B cell (primary cell): ENCODE measurements at regions not wholly inside any gene's neighbourhood (a gene's known extent, or its start where the extent isn't known, plus 50 kb on each side); places are given as distances from the start of the nearest gene placed in this dataset.

Experiments
- ATAC-seq: fragments of 200-7000 bp; cut with Tn5 transposase; one replicate; pipeline ENCODE4 v1.10.0; 2021; ENCODE audit warnings: low read depth, mild to moderate bottlenecking, moderate number of reproducible peaks, moderate library complexity
- CTCF ChIA-PET: fragments of 350-600 bp; sonication (Branson Sonifier 250); formaldehyde crosslinking; loops from one replicate; lab custom pipeline; 2021; ENCODE audit warnings: antibody characterized with exemption, inconsistent platforms; lab: Charles Lee
- POLR2A ChIA-PET: fragments of 350-600 bp; sonication (Branson Sonifier 250); formaldehyde crosslinking; loops from one replicate; lab custom pipeline; 2021; ENCODE audit warnings: antibody characterized with exemption; lab: Charles Lee
- DNase-seq: peaks from one replicate; pipeline ENCODE4 v3.0.0; 2013
- H2AFZ ChIP-seq: 2 replicates; pipeline ENCODE4 v1.6.1; 2012; ENCODE audit warnings: mild to moderate bottlenecking, low read depth, low read length; ENCODE audit not compliant: insufficient read depth, poor library complexity, severe bottlenecking
- H3K27ac ChIP-seq, 2 donors: 1 replicate in 1 of 2; 2 replicates in 1 of 2; pipeline ENCODE4 v1.5.1; 2012 to 2013; ENCODE audit warnings: low read length in 2 of 2, mild to moderate bottlenecking in 2 of 2, moderate library complexity in 1 of 2
- H3K27me3 ChIP-seq, 4 experiments: fragments of 200-600 bp in 1 of 4; sonication (generic) in 1 of 4; replicated peaks in 1 of 4; 1 replicate in 2 of 4; 2 replicates in 2 of 4; pipeline versions ENCODE4 v1.6.1 to v1.7.0; 2013 to 2016; ENCODE audit warnings: low read length in 3 of 4, mild to moderate bottlenecking in 2 of 4, mixed read lengths in 1 of 4, moderate library complexity in 1 of 4; ENCODE audit not compliant: insufficient read depth in 4 of 4, control insufficient read depth in 3 of 4; ENCODE audit errors: control extremely low read depth in 1 of 4
- H3K36me3 ChIP-seq, 2 experiments: replicated peaks in 1 of 2; 1 replicate in 1 of 2; 2 replicates in 1 of 2; pipeline versions ENCODE4 v1.6.1 to v1.7.1; 2013; ENCODE audit warnings: low read length in 1 of 2; ENCODE audit not compliant: insufficient read depth in 2 of 2, control insufficient read depth in 1 of 2; ENCODE audit errors: control extremely low read depth in 1 of 2, extremely low read depth in 1 of 2
- H3K4me1 ChIP-seq, 2 donors: fragments of 200-600 bp in 1 of 2; sonication (generic) in 1 of 2; 1 replicate in 1 of 2; 2 replicates in 1 of 2; pipeline versions ENCODE4 v1.5.1 to v1.6.1; 2013 to 2017; ENCODE audit warnings: low read length in 2 of 2; ENCODE audit not compliant: control insufficient read depth in 2 of 2, insufficient read depth in 2 of 2
- H3K4me2 ChIP-seq: replicated peaks from 2 replicates; pipeline ENCODE3; 2012; ENCODE audit warnings: mild to moderate bottlenecking, low read depth, low read length; ENCODE audit not compliant: poor library complexity, severe bottlenecking
- H3K4me3 ChIP-seq, 5 experiments: fragments of 200-600 bp in 1 of 5; sonication (generic) in 1 of 5; 1 replicate in 3 of 5; 2 replicates in 2 of 5; pipeline versions ENCODE4 v1.5.1 to v1.7.0; 2011 to 2016; ENCODE audit warnings: low read length in 4 of 5, mild to moderate bottlenecking in 4 of 5, low read depth in 2 of 5, control low read depth in 1 of 5, moderate library complexity in 1 of 5; ENCODE audit not compliant: insufficient read depth in 1 of 5; ENCODE audit errors: control extremely low read depth in 1 of 5, extremely low read depth in 1 of 5
- H3K79me2 ChIP-seq: fragments of 200-600 bp; sonication (generic); one replicate; pipeline ENCODE4 v1.6.0; 2016; ENCODE audit warnings: low read length; ENCODE audit not compliant: control insufficient read depth, insufficient read depth
- H3K9ac ChIP-seq: fragments of 200-600 bp; sonication (generic); 2 replicates; pipeline ENCODE4 v1.6.1; 2017; ENCODE audit warnings: mild to moderate bottlenecking, low read length, moderate library complexity
- H3K9me3 ChIP-seq, 3 donors: one replicate each; pipeline versions ENCODE4 v1.6.1 to v1.7.1; 2013; ENCODE audit warnings: low read length in 2 of 3; ENCODE audit not compliant: control insufficient read depth in 2 of 3, insufficient read depth in 1 of 3; ENCODE audit errors: control extremely low read depth in 1 of 3
- H4K20me1 ChIP-seq: 2 replicates; pipeline ENCODE4 v1.6.0; 2012; ENCODE audit warnings: mild to moderate bottlenecking, low read length; ENCODE audit not compliant: insufficient read depth, control insufficient read depth, poor library complexity, severe bottlenecking
- H3K27ac Mint-ChIP-seq: one replicate; pipeline ENCODE4 v1.8.0; 2021; ENCODE audit warnings: mixed read lengths
- H3K27me3 Mint-ChIP-seq: one replicate; pipeline ENCODE4 v1.8.0; 2021; ENCODE audit warnings: mixed read lengths
- H3K4me1 Mint-ChIP-seq: one replicate; pipeline ENCODE4 v1.8.0; 2021; ENCODE audit warnings: mixed read lengths
- H3K4me3 Mint-ChIP-seq: one replicate; pipeline ENCODE4 v1.8.0; 2021; ENCODE audit warnings: mixed read lengths
- H3K9me3 Mint-ChIP-seq: one replicate; pipeline ENCODE4 v1.8.0; 2022; ENCODE audit warnings: mixed read lengths; ENCODE audit not compliant: insufficient read depth
- CTCF ChIP-seq: fragments of 200-600 bp; IDR thresholded peaks from one replicate; pipeline ENCODE4 v1.8.0; 2022; ENCODE audit warnings: antibody characterized with exemption, mild to moderate bottlenecking
- EZH2 ChIP-seq: IDR thresholded peaks from 2 replicates; pipeline ENCODE4 v1.6.1; 2012; ENCODE audit warnings: borderline replicate concordance, low read depth, mild to moderate bottlenecking, moderate library complexity, low read length; ENCODE audit not compliant: insufficient read depth, poor library complexity, severe bottlenecking
- WGBS: methylation state at CpG from one replicate; pipeline ENCODE4 v1.1.5; 2013; ENCODE audit warnings: missing lambda C conversion rate; ENCODE audit not compliant: insufficient coverage; 5-methylcytosine and 5-hydroxymethylcytosine counted together
- intact Hi-C: fragments of 100-400 bp; cut with micrococcal nuclease; formaldehyde crosslinking; loops from one replicate; pipeline ENCODE4 v1.10.0; 2022

- Mint-ChIP-seq H3K27ac (no peak overlapping the region), H3K27me3 (no peaks in the 10 kb centered on the region), H3K4me1 (no peaks in the 10 kb centered on the region), H3K4me3 (no peak overlapping the region), H3K9me3 (no peaks in the 10 kb centered on the region)
- POLR2A ChIA-PET = no interaction called here
- CTCF ChIA-PET = no interaction called here
- H4K20me1 ChIP-seq = no peaks in the 10 kb centered on the region
- H3K4me2 ChIP-seq = no peak overlapping the region
- no peaks in the 10 kb centered on the region for H3K4me1 ChIP-seq
- H3K79me2 ChIP-seq = no peaks in the 10 kb centered on the region
- peaks cover 0 to 3% (median 0%) of the 10 kb centered on the region in 3 donors for H3K9me3 ChIP-seq
- DNase-seq = no peak
- no peak overlapping the region for H3K27ac ChIP-seq
- intact Hi-C loops = no loop called here
- ATAC-seq = no peak
- H3K27me3 ChIP-seq = no peaks in the 10 kb centered on the region
- no peaks in the 10 kb centered on the region for H3K36me3 ChIP-seq
- H3K9ac ChIP-seq = no peak overlapping the region
- no peak overlapping the region for H2AFZ ChIP-seq
- TF ChIP-seq CTCF = no peak
- no peak for TF ChIP-seq EZH2
- no peak overlapping the region for H3K4me3 ChIP-seq
Measured at GRCh38 chr2:129285012-129285411, 694.5 kb upstream of the RAB6C start.

GRCh38 chr2:129293326-129293725 lies 686.1 kb upstream of the RAB6C start:
- Histone ChIP-seq H3K9me3 (no peaks in the 10 kb centered on the region), H3K9ac (no peak overlapping the region), H2AFZ (no peak overlapping the region), H3K4me2 (no peak overlapping the region), H3K4me3 (no peak overlapping the region), H3K27me3 (peaks cover 0 to 5% (median 0%) of the 10 kb centered on the region in 4 experiments), H3K4me1 (no peaks in the 10 kb centered on the region), H3K36me3 (no peaks in the 10 kb centered on the region), H3K79me2 (no peaks in the 10 kb centered on the region), H3K27ac (no peak overlapping the region), H4K20me1 (no peaks in the 10 kb centered on the region)
- DNase-seq (no peak), ATAC-seq (no peak)
- ChIA-PET POLR2A (no interaction called here), CTCF (no interaction called here)
- H3K4me3 Mint-ChIP-seq = no peak overlapping the region
- TF ChIP-seq CTCF = no peak
- TF ChIP-seq EZH2 = no peak
- peaks cover 8% of the 10 kb centered on the region for H3K9me3 Mint-ChIP-seq
- no peak overlapping the region for H3K27ac Mint-ChIP-seq
- intact Hi-C loops = no loop called here
- H3K27me3 Mint-ChIP-seq = peaks cover 3% of the 10 kb centered on the region
- whole genome bisulfite sequencing = no CpG with 5 or more reads among the region's 1 CpG
- H3K4me1 Mint-ChIP-seq = no peaks in the 10 kb centered on the region
